ENCODE measurements at regions not wholly inside any gene's neighbourhood (a gene's known extent, or its start where the extent isn't known, plus 50 kb on each side); places are given as distances from the start of the nearest gene placed in this dataset.

DNA sequence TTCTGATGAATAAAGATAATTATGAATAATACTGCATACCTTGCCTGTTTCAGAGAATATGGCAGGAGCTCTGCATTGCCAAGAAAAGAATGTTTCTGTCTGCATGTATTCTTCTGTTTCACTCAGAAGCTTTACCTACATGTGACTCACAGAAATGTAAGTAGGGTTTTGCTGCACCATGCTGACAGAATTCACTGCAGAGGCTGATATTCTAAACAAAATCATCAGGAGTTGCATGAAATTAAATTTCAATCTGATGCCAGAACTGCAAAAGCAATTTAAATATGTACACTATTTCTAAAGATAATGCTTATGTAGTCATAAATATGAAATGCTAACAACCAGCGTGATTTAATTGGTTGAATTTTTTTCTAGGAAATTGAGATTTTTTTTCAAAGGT, 332.8 kb upstream of the FSHR start:
- no peak for TF ChIP-seq CTCF (IDR thresholded peaks at IDR 0.05)
- no peak for TF ChIP-seq POLR2A (IDR thresholded peaks at IDR 0.05)

Measured in transverse colon (tissue), 3 donors.